Transverse colon (tissue), 4 donors: ENCODE measurements at regions not wholly inside any gene's neighbourhood (a gene's known extent, or its start where the extent isn't known, plus 50 kb on each side); places are given as distances from the start of the nearest gene placed in this dataset.

Source experiments
- DNase-seq: peaks from one replicate; pipeline ENCODE4 v3.0.0-alpha.2; 2019
- H3K27ac ChIP-seq, 4 donors: fragments of 200-600 bp; sonication (generic); 2 replicates each; pipeline ENCODE4 v1.5.1; 2016 to 2018; ENCODE audit warnings: inconsistent platforms in 4 of 4
- H3K27me3 ChIP-seq: fragments of 200-600 bp; sonication (generic); 2 replicates; pipeline ENCODE4 v1.5.1; 2017; ENCODE audit warnings: inconsistent platforms
- H3K36me3 ChIP-seq, 4 donors: fragments of 200-600 bp; sonication (generic); 2 replicates each; pipeline ENCODE4 v1.5.1; 2017 to 2019; ENCODE audit warnings: inconsistent platforms in 4 of 4
- H3K4me1 ChIP-seq, 4 donors: fragments of 200-600 bp; sonication (generic); 2 replicates each; pipeline ENCODE4 v1.5.1; 2017 to 2020; ENCODE audit warnings: inconsistent platforms in 4 of 4
- H3K4me3 ChIP-seq, 4 donors: fragments of 200-600 bp; sonication (generic); 1 replicate in 1 of 4; 2 replicates in 3 of 4; pipeline versions ENCODE4 v1.5.1 to v1.6.1; 2017 to 2019; ENCODE audit warnings: inconsistent platforms in 4 of 4
- H3K9me3 ChIP-seq, 2 donors: fragments of 200-600 bp; sonication (generic); 2 replicates each; pipeline ENCODE4 v1.5.1; 2017 to 2019; ENCODE audit warnings: inconsistent platforms in 2 of 2
- CTCF ChIP-seq, 5 experiments: fragments of 200-600 bp in 3 of 5; fragments of 450-650 bp in 2 of 5; sonication (generic) in 3 of 5; IDR thresholded peaks; 1 replicate in 2 of 5; 2 replicates in 3 of 5; pipeline ENCODE4 v1.5.1; 2016 to 2017; ENCODE audit warnings: antibody characterized with exemption in 5 of 5, inconsistent platforms in 3 of 5, mild to moderate bottlenecking in 2 of 5, moderate library complexity in 1 of 5
- EP300 ChIP-seq: sonication (generic); formaldehyde crosslinking; IDR thresholded peaks from one replicate; pipeline ENCODE4 v1.6.1; 2017; ENCODE audit warnings: antibody characterized with exemption, low read depth
- POLR2A ChIP-seq: fragments of 450-650 bp; IDR thresholded peaks from one replicate; pipeline ENCODE4 v1.6.1; 2016; ENCODE audit warnings: antibody characterized with exemption, mild to moderate bottlenecking, moderate library complexity
- POLR2AphosphoS5 ChIP-seq, 3 donors: sonication (generic); formaldehyde crosslinking; IDR thresholded peaks; one replicate each; pipeline ENCODE4 v1.6.1; 2016; ENCODE audit warnings: antibody characterized with exemption in 3 of 3
- WGBS, 2 donors: methylation state at CpG; one replicate each; pipeline ENCODE4 v1.1.5; 2018; ENCODE audit warnings: low coverage in 1 of 2; 5-methylcytosine and 5-hydroxymethylcytosine counted together
- in situ Hi-C, 4 donors: fragments of 200-750 bp; cut with MboI; loops; one replicate each; pipeline versions ENCODE4 v1.15.0 to v1.15.1; 2017; ENCODE audit warnings: low sequenced_read_pairs in 3 of 4, low pct_ligation_motif_present in 1 of 4, low pct_unique_long_range_greater_than_20kb in 1 of 4
- intact Hi-C: fragments of 100-400 bp; cut with DNase I; formaldehyde crosslinking; loops from one replicate; pipeline ENCODE4 v1.15.1; 2023; ENCODE audit warnings: low total_unique reads

- intact Hi-C loops (no loop called here), in situ Hi-C loops (no loop called here)
- no peak for DNase-seq
- TF ChIP-seq EP300, result no peak
- no peak for TF ChIP-seq POLR2AphosphoS5 (IDR thresholded peaks at IDR 0.05)
- no peak for TF ChIP-seq CTCF (IDR thresholded peaks at IDR 0.05)
- TF ChIP-seq POLR2A, result no peak
- H3K4me1 ChIP-seq, result peaks cover 4 to 22% (median 16%) of the 10 kb centered on the region in 4 donors
- peak overlapping the region in 2 of 4 donors; percentile 10 to 96 for H3K27ac ChIP-seq
- H3K36me3 ChIP-seq, result no peaks in the 10 kb centered on the region
- no peaks in the 10 kb centered on the region for H3K9me3 ChIP-seq
- H3K27me3 ChIP-seq, result no peaks in the 10 kb centered on the region
- WGBS, 2 donors, result 61 to 67% methylated on average over 1 to 2 of the region's 2 CpGs
- no peak overlapping the region for H3K4me3 ChIP-seq
Measured at GRCh38 chr13:99083981-99084380, 106.1 kb upstream of the DOCK9 start.

GRCh38 chr13:99085139-99085807 is 107.4 kb upstream of the DOCK9 start:
- Histone ChIP-seq H3K4me1 (peaks cover 4 to 22% (median 16%) of the 10 kb centered on the region in 4 donors), H3K27ac (peak overlapping the region; percentile 93 to 97 (median 96)), H3K4me3 (peak overlapping the region; percentile 81 to 85 (median 82)), H3K9me3 (no peaks in the 10 kb centered on the region), H3K27me3 (no peaks in the 10 kb centered on the region), H3K36me3 (no peaks in the 10 kb centered on the region)
- intact Hi-C loops (no loop called here), in situ Hi-C loops (no loop called here)
- DNase-seq, result no peak
- TF ChIP-seq POLR2AphosphoS5 (IDR thresholded peaks at IDR 0.05) (no peak), POLR2A (no peak), CTCF (IDR thresholded peaks at IDR 0.05) (no peak), EP300 (no peak)
- 22 to 41% methylated on average over 5 to 27 of the region's 27 CpGs for WGBS, 2 donors

- Histone ChIP-seq H3K27me3 (no peaks in the 10 kb centered on the region), H3K27ac (peak overlapping the region; percentile 93 to 97 (median 96)), H3K4me1 (peaks cover 4 to 22% (median 16%) of the 10 kb centered on the region in 4 donors), H3K4me3 (peak overlapping the region; percentile 81 to 85 (median 82)), H3K9me3 (no peaks in the 10 kb centered on the region), H3K36me3 (no peaks in the 10 kb centered on the region)
- intact Hi-C loops (no loop called here), in situ Hi-C loops (no loop called here)
- 1% methylated on average over 31 of the region's 32 CpGs; no CpG with 5 or more reads in 1 of the 2 donors for WGBS, 2 donors
- no peak for DNase-seq
- no peak for TF ChIP-seq POLR2AphosphoS5 (IDR thresholded peaks at IDR 0.05)
- peak in 2 of 5 experiments; percentile 9 to 12 for TF ChIP-seq CTCF (IDR thresholded peaks at IDR 0.05)
- no peak for TF ChIP-seq EP300
- TF ChIP-seq POLR2A, result no peak
Measured at GRCh38 chr13:99085808-99086266, 108.0 kb upstream of the DOCK9 start.

- Histone ChIP-seq H3K4me1 (peaks cover 4 to 22% (median 16%) of the 10 kb centered on the region in 4 donors), H3K4me3 (peak overlapping the region; percentile 82 to 92 (median 84)), H3K27ac (peak overlapping the region; percentile 93 to 97 (median 96)), H3K9me3 (no peaks in the 10 kb centered on the region), H3K27me3 (no peaks in the 10 kb centered on the region), H3K36me3 (no peaks in the 10 kb centered on the region)
- TF ChIP-seq EP300, result no peak
- peak in 2 of 3 donors; percentile 44 to 48 for TF ChIP-seq POLR2AphosphoS5 (IDR thresholded peaks at IDR 0.05)
- TF ChIP-seq CTCF (IDR thresholded peaks at IDR 0.05), result no peak
- no peak for TF ChIP-seq POLR2A
- 0% methylated on average over 50 of the region's 130 CpGs; no CpG with 5 or more reads in 1 of the 2 donors for WGBS, 2 donors
- intact Hi-C loops, result no loop called here
- in situ Hi-C loops, result no loop called here
- peak; percentile 60 for DNase-seq
Measured at GRCh38 chr13:99086267-99087097, 108.6 kb upstream of the DOCK9 start.
